Vagina (tissue), 2 donors: ENCODE measurements at regions not wholly inside any gene's neighbourhood (a gene's known extent, or its start where the extent isn't known, plus 50 kb on each side); places are given as distances from the start of the nearest gene placed in this dataset.

Source experiments
- CTCF ChIP-seq, 3 experiments: fragments of 450-650 bp in 2 of 3; fragments of 200-600 bp in 1 of 3; sonication (generic) in 1 of 3; IDR thresholded peaks; one replicate each; pipeline ENCODE4 v1.5.1; 2017 to 2019; ENCODE audit warnings: antibody characterized with exemption in 3 of 3, mild to moderate bottlenecking in 2 of 3, moderate library complexity in 2 of 3
- POLR2A ChIP-seq, 2 donors: fragments of 450-650 bp; IDR thresholded peaks; one replicate each; pipeline ENCODE4 v1.6.1; 2017; ENCODE audit warnings: antibody characterized with exemption in 2 of 2, mild to moderate bottlenecking in 2 of 2, moderate library complexity in 2 of 2
- POLR2AphosphoS5 ChIP-seq, 2 donors: sonication (generic); formaldehyde crosslinking; IDR thresholded peaks; one replicate each; pipeline ENCODE4 v1.9.0; 2017; ENCODE audit warnings: antibody characterized with exemption in 2 of 2, mild to moderate bottlenecking in 2 of 2, low read depth in 1 of 2; ENCODE audit not compliant: insufficient read depth in 1 of 2

- TF ChIP-seq CTCF (IDR thresholded peaks at IDR 0.05) (no peak), POLR2AphosphoS5 (IDR thresholded peaks at IDR 0.05; ENCODE audit: insufficient read depth in 1 of 2, low read depth in 1 of 2) (no peak), POLR2A (IDR thresholded peaks at IDR 0.05) (no peak)
These were observed 230.9 kb upstream of the SFRP2 start for GRCh38 chr4:154019811-154020210.
